H1 (cell line): ENCODE measurements at regions not wholly inside any gene's neighbourhood (a gene's known extent, or its start where the extent isn't known, plus 50 kb on each side); places are given as distances from the start of the nearest gene placed in this dataset.

ENCODE experiments used
- CTCF ChIP-seq, 3 experiments: IDR thresholded peaks; 1 replicate in 2 of 3; 2 replicates in 1 of 3; pipeline versions ENCODE4 v1.5.1 to v1.6.1; 2011; ENCODE audit warnings: low read length in 3 of 3, mild to moderate bottlenecking in 3 of 3, inconsistent platforms in 2 of 3, low read depth in 1 of 3, moderate library complexity in 1 of 3; ENCODE audit not compliant: insufficient read depth in 1 of 3; ENCODE audit errors: control extremely low read depth in 1 of 3
- EP300 ChIP-seq, 2 experiments: IDR thresholded peaks; 1 replicate in 1 of 2; 2 replicates in 1 of 2; pipeline ENCODE4 v1.6.1; 2011 to 2012; ENCODE audit warnings: low read depth in 2 of 2, low read length in 2 of 2, mild to moderate bottlenecking in 2 of 2, borderline replicate concordance in 1 of 2, inconsistent platforms in 1 of 2, moderate library complexity in 1 of 2
- JUND ChIP-seq: IDR thresholded peaks from 2 replicates; pipeline ENCODE4 v1.6.1; 2011; ENCODE audit warnings: mild to moderate bottlenecking, improper control_type of control experiment, low read length
- POLR2A ChIP-seq, 2 experiments: IDR thresholded peaks; 1 replicate in 1 of 2; 2 replicates in 1 of 2; pipeline ENCODE4 v1.6.1; 2011; ENCODE audit warnings: low read depth in 2 of 2, low read length in 2 of 2, mild to moderate bottlenecking in 2 of 2; ENCODE audit errors: control extremely low read depth in 1 of 2
- RAD21 ChIP-seq, 2 experiments: IDR thresholded peaks in 1 of 2; conservative IDR thresholded peaks in 1 of 2; 2 replicates each; pipeline ENCODE4 v1.6.1; 2011; ENCODE audit warnings: low read depth in 2 of 2, low read length in 2 of 2, improper control_type of control experiment in 1 of 2, inconsistent platforms in 1 of 2, mild to moderate bottlenecking in 1 of 2, moderate library complexity in 1 of 2
- RNF2 ChIP-seq: fragments of 200-900, 300-1000 bp; sonication (generic); IDR thresholded peaks from 2 replicates; pipeline ENCODE4 v1.7.1; 2016; ENCODE audit warnings: borderline replicate concordance, low read depth, mild to moderate bottlenecking, antibody characterized with exemption, low read length; ENCODE audit not compliant: poor library complexity, severe bottlenecking; ENCODE audit errors: missing control alignments

GRCh38 chr22:33109514-33110430 lies 51.6 kb upstream of the SYN3 start:
- TF ChIP-seq CTCF (IDR thresholded peaks at IDR 0.05; ENCODE audit: control extremely low read depth in 1 of 3, insufficient read depth in 1 of 3, low read depth in 1 of 3, low read length in 3 of 3) (no peak), RNF2 (no peak), JUND (no peak), POLR2A (IDR thresholded peaks at IDR 0.05; ENCODE audit: control extremely low read depth in 1 of 2, low read depth in 2 of 2, low read length in 2 of 2) (no peak), RAD21 (IDR thresholded peaks at IDR 0.05 in 1 of 2, conservative IDR thresholded peaks at IDR 0.05 in 1 of 2; ENCODE audit: low read depth in 2 of 2, low read length in 2 of 2) (no peak), EP300 (IDR thresholded peaks at IDR 0.05; ENCODE audit: borderline replicate concordance in 1 of 2, low read depth in 2 of 2, low read length in 2 of 2) (no peak)
